IMR-90 (cell line): ENCODE measurements at regions not wholly inside any gene's neighbourhood (a gene's known extent, or its start where the extent isn't known, plus 50 kb on each side); places are given as distances from the start of the nearest gene placed in this dataset.

Source experiments
- CEBPB ChIP-seq: IDR thresholded peaks from 2 replicates; pipeline ENCODE4 v1.6.1; 2012; ENCODE audit warnings: low read depth, low read length, improper control_type of control experiment
- CTCF ChIP-seq: conservative IDR thresholded peaks from 2 replicates; pipeline ENCODE4 v1.5.1; 2012; ENCODE audit warnings: mild to moderate bottlenecking, low read depth, low read length, improper control_type of control experiment
- MAFK ChIP-seq: IDR thresholded peaks from 2 replicates; pipeline ENCODE4 v1.6.1; 2012; ENCODE audit warnings: low read depth, low read length, improper control_type of control experiment
- POLR2A ChIP-seq: IDR thresholded peaks from 2 replicates; pipeline ENCODE4 v1.6.1; 2012; ENCODE audit warnings: mild to moderate bottlenecking, low read depth, low read length
- RAD21 ChIP-seq: IDR thresholded peaks from 2 replicates; pipeline ENCODE4 v1.6.1; 2012; ENCODE audit warnings: low read length, improper control_type of control experiment
- RCOR1 ChIP-seq: IDR thresholded peaks from 2 replicates; pipeline ENCODE4 v1.6.1; 2012; ENCODE audit warnings: mild to moderate bottlenecking, low read length, improper control_type of control experiment; ENCODE audit not compliant: insufficient replicate concordance
- RFX5 ChIP-seq: IDR thresholded peaks from 2 replicates; pipeline ENCODE4 v1.8.0; 2012; ENCODE audit warnings: low read depth, mild to moderate bottlenecking, low read length, moderate library complexity

DNA sequence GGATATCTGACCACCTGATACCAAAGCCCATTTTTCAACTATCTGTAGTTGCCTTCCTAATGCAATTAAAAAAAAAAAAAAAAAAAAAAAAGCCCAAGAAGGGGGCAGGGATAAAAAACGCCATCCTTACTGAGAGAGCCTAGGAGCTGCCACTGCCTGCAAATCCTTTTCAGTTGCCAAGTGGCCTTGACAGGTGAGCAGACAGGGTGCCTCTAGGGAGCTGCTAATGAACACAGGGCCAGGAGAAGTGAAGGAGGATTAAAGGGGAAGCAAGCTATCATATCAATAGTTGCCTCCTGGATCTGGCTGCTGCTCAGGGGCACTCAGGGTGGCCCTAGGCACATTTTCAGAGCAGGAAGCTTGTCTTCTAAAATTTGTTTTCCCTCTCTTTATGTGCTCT is 547.4 kb downstream of the TLE1 start:
- TF ChIP-seq RAD21, result no peak
- TF ChIP-seq CTCF, result no peak
- no peak for TF ChIP-seq MAFK
- TF ChIP-seq RCOR1, result no peak
- no peak for TF ChIP-seq POLR2A
- TF ChIP-seq CEBPB, result no peak
- no peak for TF ChIP-seq RFX5
